ENCODE measurements at regions not wholly inside any gene's neighbourhood (a gene's known extent, or its start where the extent isn't known, plus 50 kb on each side); places are given as distances from the start of the nearest gene placed in this dataset.
"Not testable (repeated sequence)": the region's sequence is repeated elsewhere in the genome, so short reads cannot be mapped to it uniquely, and the experiment has no call there.

DNA sequence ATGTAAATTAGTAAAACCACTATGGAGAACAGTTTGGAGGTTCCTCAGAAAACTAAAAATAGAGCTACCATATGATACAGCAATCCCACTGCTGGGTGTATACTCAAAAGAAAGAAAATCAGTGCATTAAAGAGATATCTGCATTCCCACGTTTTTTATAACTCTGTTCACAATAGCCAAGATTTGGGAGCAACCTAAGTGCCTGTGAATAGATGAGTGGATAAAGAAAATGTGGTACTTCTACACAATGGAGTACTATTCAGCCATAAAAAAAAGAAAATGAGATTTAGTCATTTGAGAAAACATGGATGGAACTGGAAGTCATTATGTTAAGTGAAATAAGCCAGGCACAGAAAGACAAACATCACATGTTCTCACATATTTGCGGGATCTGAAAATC lies 246.0 kb upstream of the SOX9 start:
- TF ChIP-seq CTCF, POLR2A (IDR thresholded peaks at IDR 0.05): not testable (repeated sequence)
